SU-DHL-6 (cell line): ENCODE measurements at regions not wholly inside any gene's neighbourhood (a gene's known extent, or its start where the extent isn't known, plus 50 kb on each side); places are given as distances from the start of the nearest gene placed in this dataset.

Experiments
- H2AFZ ChIP-seq: fragments of 200-600 bp; sonication (generic); 2 replicates; pipeline ENCODE4 v1.6.1; 2014; ENCODE audit warnings: low read depth, mild to moderate bottlenecking, moderate library complexity, mixed read lengths, antibody characterized with exemption, low read length; ENCODE audit not compliant: severe bottlenecking
- H3F3A ChIP-seq: fragments of 200-600 bp; shearing (Covaris generic); 2 replicates; pipeline ENCODE4 v1.6.0; 2016; ENCODE audit warnings: antibody characterized with exemption, mild to moderate bottlenecking; ENCODE audit not compliant: insufficient read depth
- H3K27ac ChIP-seq: fragments of 200-600 bp; sonication (generic); 2 replicates; pipeline ENCODE4 v1.5.1; 2016; ENCODE audit warnings: low read depth, mild to moderate bottlenecking, low read length, moderate library complexity, mixed read lengths
- H3K27me3 ChIP-seq: fragments of 200-600 bp; sonication (generic), shearing (Covaris generic); 2 replicates; pipeline ENCODE4 v1.6.0; 2014; ENCODE audit warnings: mild to moderate bottlenecking, low read length
- H3K36me3 ChIP-seq: fragments of 200-600 bp; sonication (generic); 2 replicates; pipeline ENCODE4 v1.6.1; 2014; ENCODE audit warnings: mild to moderate bottlenecking, low read length, mixed read lengths
- H3K4me2 ChIP-seq: fragments of 300-600, 200-600 bp; shearing (Covaris generic), sonication (generic); 2 replicates; pipeline ENCODE4 v1.6.0; 2014; ENCODE audit warnings: low read length, low read depth, mild to moderate bottlenecking; ENCODE audit not compliant: poor library complexity, severe bottlenecking
- H3K4me3 ChIP-seq: fragments of 200-600 bp; sonication (generic); 2 replicates; pipeline ENCODE4 v1.5.1; 2014; ENCODE audit warnings: antibody characterized with exemption, low read length, mild to moderate bottlenecking, mixed read lengths; ENCODE audit not compliant: insufficient read depth, poor library complexity, severe bottlenecking
- H3K79me2 ChIP-seq: fragments of 200-600 bp; sonication (generic); 2 replicates; pipeline ENCODE4 v1.6.1; 2014; ENCODE audit warnings: mild to moderate bottlenecking, low read length, moderate library complexity; ENCODE audit not compliant: insufficient read depth
- H3K9ac ChIP-seq: fragments of 200-600 bp; sonication (generic); 2 replicates; pipeline ENCODE4 v1.7.0; 2014; ENCODE audit warnings: mild to moderate bottlenecking, low read length
- H3K9me2 ChIP-seq: fragments of 200-600 bp; sonication (generic); replicated peaks from 2 replicates; pipeline ENCODE4 v1.6.1; 2014; ENCODE audit warnings: low read length; ENCODE audit not compliant: insufficient read depth
- H3K9me3 ChIP-seq: fragments of 200-600 bp; sonication (generic); 2 replicates; pipeline ENCODE4 v1.6.1; 2014; ENCODE audit warnings: low read length, mixed read lengths; ENCODE audit not compliant: insufficient read depth
- H4K20me1 ChIP-seq: fragments of 200-600 bp; sonication (generic); 2 replicates; pipeline ENCODE4 v1.6.1; 2014; ENCODE audit warnings: low read depth, mild to moderate bottlenecking, antibody characterized with exemption, low read length, moderate library complexity, mixed read lengths
- CTCF ChIP-seq: fragments of 200-600 bp; sonication (generic); IDR thresholded peaks from one replicate; pipeline ENCODE4 v1.5.1; 2017; ENCODE audit warnings: antibody characterized with exemption, mild to moderate bottlenecking, low read length, moderate library complexity; ENCODE audit not compliant: insufficient read depth, poor library complexity, severe bottlenecking
- EZH2phosphoT487 ChIP-seq: fragments of 200-600 bp; sonication (generic), shearing (Covaris generic); conservative IDR thresholded peaks from 2 replicates; pipeline ENCODE4 v1.6.1; 2018; ENCODE audit warnings: mild to moderate bottlenecking, antibody characterized with exemption, low read length, moderate library complexity, mixed read lengths

- H3K36me3 ChIP-seq: no peaks in the 10 kb centered on the region
- H3K79me2 ChIP-seq: no peaks in the 10 kb centered on the region
Observed at GRCh38 chr2:185891403-185891802, 152.8 kb downstream of the FSIP2 start.

GRCh38 chr2:185891804-185892411 lies 153.3 kb downstream of the FSIP2 start:
- Histone ChIP-seq H3K9me3 (no peaks in the 10 kb centered on the region), H4K20me1 (no peaks in the 10 kb centered on the region), H3F3A (no peaks in the 10 kb centered on the region), H3K4me3 (no peak overlapping the region), H3K27me3 (no peaks in the 10 kb centered on the region), H3K9me2 (no peaks in the 10 kb centered on the region), H3K9ac (no peak overlapping the region), H3K36me3 (no peaks in the 10 kb centered on the region), H2AFZ (no peak overlapping the region), H3K4me2 (no peak overlapping the region), H3K27ac (no peak overlapping the region), H3K79me2 (no peaks in the 10 kb centered on the region)
- TF ChIP-seq EZH2phosphoT487 (no peak), CTCF (no peak)

More at GRCh38 chr2:185891403-185891802, 152.8 kb downstream of the FSIP2 start:
- TF ChIP-seq CTCF (no peak), EZH2phosphoT487 (no peak)
- H3K9ac ChIP-seq: no peak overlapping the region
- H3K9me2 ChIP-seq: no peaks in the 10 kb centered on the region
- H4K20me1 ChIP-seq: no peaks in the 10 kb centered on the region
- H3F3A ChIP-seq: no peaks in the 10 kb centered on the region
- no peak overlapping the region for H3K4me2 ChIP-seq
- no peak overlapping the region for H3K4me3 ChIP-seq
- H3K27ac ChIP-seq: no peak overlapping the region
- H3K9me3 ChIP-seq: no peaks in the 10 kb centered on the region
- H2AFZ ChIP-seq: no peak overlapping the region
- H3K27me3 ChIP-seq: no peaks in the 10 kb centered on the region

GRCh38 chr2:185892484-185892883 lies 153.9 kb downstream of the FSIP2 start:
- H3F3A ChIP-seq: no peaks in the 10 kb centered on the region
- H3K9me2 ChIP-seq: no peaks in the 10 kb centered on the region
- H3K4me2 ChIP-seq: no peak overlapping the region
- H2AFZ ChIP-seq: no peak overlapping the region
- H3K36me3 ChIP-seq: no peaks in the 10 kb centered on the region
- TF ChIP-seq EZH2phosphoT487 (no peak), CTCF (no peak)
- no peaks in the 10 kb centered on the region for H4K20me1 ChIP-seq
- H3K79me2 ChIP-seq: no peaks in the 10 kb centered on the region
- no peak overlapping the region for H3K4me3 ChIP-seq
- no peak overlapping the region for H3K27ac ChIP-seq
- no peak overlapping the region for H3K9ac ChIP-seq
- H3K9me3 ChIP-seq: no peaks in the 10 kb centered on the region
- no peaks in the 10 kb centered on the region for H3K27me3 ChIP-seq
